Loucy (cell line): ENCODE measurements at regions not wholly inside any gene's neighbourhood (a gene's known extent, or its start where the extent isn't known, plus 50 kb on each side); places are given as distances from the start of the nearest gene placed in this dataset.

Experiments used
- EZH2phosphoT487 ChIP-seq: fragments of 200-600 bp; IDR thresholded peaks from 2 replicates; pipeline ENCODE4 v1.6.1; 2018; ENCODE audit warnings: antibody characterized with exemption, mild to moderate bottlenecking, moderate library complexity, borderline replicate concordance
- TF ChIP-seq, protein P1 (sequence below): fragments of 200-600 bp; sonication (generic); conservative IDR thresholded peaks from 2 replicates; pipeline ENCODE4 v1.5.1; 2014; ENCODE audit warnings: mild to moderate bottlenecking, antibody characterized with exemption, low read length

DNA sequence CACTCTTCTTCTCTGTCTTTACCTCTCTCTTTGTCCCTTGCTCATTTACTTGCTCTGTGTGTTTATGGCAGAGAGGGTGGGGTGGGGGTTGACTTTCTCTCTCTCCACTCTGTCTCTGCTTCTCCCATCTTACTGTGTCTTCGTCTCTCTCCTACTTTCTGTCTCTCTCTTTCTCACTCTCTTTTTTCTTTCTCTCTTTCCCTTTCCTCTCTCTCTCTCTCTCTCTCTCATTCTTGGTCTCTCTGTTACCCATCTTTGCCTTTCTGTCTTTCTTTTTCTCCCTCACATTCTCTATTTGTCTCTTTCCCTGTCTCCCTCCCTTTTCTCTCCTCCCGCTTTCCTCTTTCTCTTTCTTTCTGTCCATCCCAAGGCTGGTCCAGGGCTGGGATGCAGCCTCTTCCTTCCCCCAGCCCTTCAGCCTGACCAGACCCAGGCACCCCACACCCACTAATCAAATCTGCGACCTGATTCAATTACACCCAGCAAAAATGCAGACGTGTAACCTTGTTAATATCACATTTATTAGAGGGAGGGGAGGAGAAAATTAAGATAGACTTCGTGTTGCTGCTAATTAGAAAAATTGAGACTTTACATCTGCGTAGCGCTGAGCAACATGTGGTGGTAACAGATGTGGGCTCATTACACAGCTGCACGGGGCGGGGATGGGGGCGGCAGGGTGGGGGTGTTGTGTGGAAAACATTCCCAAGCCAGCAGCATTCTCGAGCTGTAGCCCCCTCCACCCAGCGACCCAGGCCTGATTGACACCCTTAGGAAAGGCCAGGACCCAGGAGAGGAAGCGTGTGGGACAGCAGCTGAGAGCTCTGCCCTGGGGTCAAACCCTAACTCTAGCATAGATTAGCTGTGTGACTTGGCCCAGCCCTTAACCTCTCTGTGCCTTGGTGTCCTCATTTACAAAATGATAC is 124.9 kb upstream of the MAFB start:
- TF ChIP-seq, protein P1, sequence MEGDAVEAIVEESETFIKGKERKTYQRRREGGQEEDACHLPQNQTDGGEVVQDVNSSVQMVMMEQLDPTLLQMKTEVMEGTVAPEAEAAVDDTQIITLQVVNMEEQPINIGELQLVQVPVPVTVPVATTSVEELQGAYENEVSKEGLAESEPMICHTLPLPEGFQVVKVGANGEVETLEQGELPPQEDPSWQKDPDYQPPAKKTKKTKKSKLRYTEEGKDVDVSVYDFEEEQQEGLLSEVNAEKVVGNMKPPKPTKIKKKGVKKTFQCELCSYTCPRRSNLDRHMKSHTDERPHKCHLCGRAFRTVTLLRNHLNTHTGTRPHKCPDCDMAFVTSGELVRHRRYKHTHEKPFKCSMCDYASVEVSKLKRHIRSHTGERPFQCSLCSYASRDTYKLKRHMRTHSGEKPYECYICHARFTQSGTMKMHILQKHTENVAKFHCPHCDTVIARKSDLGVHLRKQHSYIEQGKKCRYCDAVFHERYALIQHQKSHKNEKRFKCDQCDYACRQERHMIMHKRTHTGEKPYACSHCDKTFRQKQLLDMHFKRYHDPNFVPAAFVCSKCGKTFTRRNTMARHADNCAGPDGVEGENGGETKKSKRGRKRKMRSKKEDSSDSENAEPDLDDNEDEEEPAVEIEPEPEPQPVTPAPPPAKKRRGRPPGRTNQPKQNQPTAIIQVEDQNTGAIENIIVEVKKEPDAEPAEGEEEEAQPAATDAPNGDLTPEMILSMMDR = no peak
- no peak for TF ChIP-seq EZH2phosphoT487
